ENCODE measurements at regions not wholly inside any gene's neighbourhood (a gene's known extent, or its start where the extent isn't known, plus 50 kb on each side); places are given as distances from the start of the nearest gene placed in this dataset.

- no peak for TF ChIP-seq POLR2A (IDR thresholded peaks at IDR 0.05)
- TF ChIP-seq, protein P1, sequence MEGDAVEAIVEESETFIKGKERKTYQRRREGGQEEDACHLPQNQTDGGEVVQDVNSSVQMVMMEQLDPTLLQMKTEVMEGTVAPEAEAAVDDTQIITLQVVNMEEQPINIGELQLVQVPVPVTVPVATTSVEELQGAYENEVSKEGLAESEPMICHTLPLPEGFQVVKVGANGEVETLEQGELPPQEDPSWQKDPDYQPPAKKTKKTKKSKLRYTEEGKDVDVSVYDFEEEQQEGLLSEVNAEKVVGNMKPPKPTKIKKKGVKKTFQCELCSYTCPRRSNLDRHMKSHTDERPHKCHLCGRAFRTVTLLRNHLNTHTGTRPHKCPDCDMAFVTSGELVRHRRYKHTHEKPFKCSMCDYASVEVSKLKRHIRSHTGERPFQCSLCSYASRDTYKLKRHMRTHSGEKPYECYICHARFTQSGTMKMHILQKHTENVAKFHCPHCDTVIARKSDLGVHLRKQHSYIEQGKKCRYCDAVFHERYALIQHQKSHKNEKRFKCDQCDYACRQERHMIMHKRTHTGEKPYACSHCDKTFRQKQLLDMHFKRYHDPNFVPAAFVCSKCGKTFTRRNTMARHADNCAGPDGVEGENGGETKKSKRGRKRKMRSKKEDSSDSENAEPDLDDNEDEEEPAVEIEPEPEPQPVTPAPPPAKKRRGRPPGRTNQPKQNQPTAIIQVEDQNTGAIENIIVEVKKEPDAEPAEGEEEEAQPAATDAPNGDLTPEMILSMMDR (IDR thresholded peaks at IDR 0.05), result no peak
These were observed 663.9 kb downstream of the AJAP1 start for GRCh38 chr1:5318143-5318816.

Measured in heart left ventricle (tissue), 13 donors.